Endothelial cell (in vitro differentiated cells): ENCODE measurements at regions not wholly inside any gene's neighbourhood (a gene's known extent, or its start where the extent isn't known, plus 50 kb on each side); places are given as distances from the start of the nearest gene placed in this dataset.

Experiments used
- DNase-seq: peaks from one replicate; pipeline ENCODE4 v3.0.0; 2021; ENCODE audit warnings: low spot score
- H3K27ac Mint-ChIP-seq: one replicate; pipeline ENCODE4 v1.8.0; 2021; ENCODE audit warnings: mixed read lengths, inconsistent platforms; ENCODE audit not compliant: unreplicated experiment
- H3K27me3 Mint-ChIP-seq: one replicate; pipeline ENCODE4 v1.8.0; 2021; ENCODE audit warnings: mild to moderate bottlenecking, moderate library complexity, mixed read lengths, inconsistent platforms; ENCODE audit not compliant: unreplicated experiment
- H3K36me3 Mint-ChIP-seq: one replicate; pipeline ENCODE4 v1.8.0; 2021; ENCODE audit warnings: mild to moderate bottlenecking, low read depth, mixed read lengths, inconsistent platforms; ENCODE audit not compliant: unreplicated experiment
- H3K4me1 Mint-ChIP-seq: one replicate; pipeline ENCODE4 v1.8.0; 2021; ENCODE audit warnings: mild to moderate bottlenecking, mixed read lengths, inconsistent platforms; ENCODE audit not compliant: unreplicated experiment
- H3K4me3 Mint-ChIP-seq: one replicate; pipeline ENCODE4 v1.8.0; 2021; ENCODE audit warnings: mild to moderate bottlenecking, mixed read lengths, inconsistent platforms; ENCODE audit not compliant: unreplicated experiment
- H3K9me3 Mint-ChIP-seq: one replicate; pipeline ENCODE4 v1.8.0; 2021; ENCODE audit warnings: mixed read lengths, inconsistent platforms; ENCODE audit not compliant: unreplicated experiment
- CTCF ChIP-seq: fragments of 200-600 bp; sonication (generic); IDR thresholded peaks from one replicate; pipeline ENCODE4 v1.5.0; 2021; ENCODE audit warnings: antibody characterized with exemption; ENCODE audit not compliant: unreplicated experiment

GRCh38 chr11:134758342-134758931 is 346.4 kb upstream of the B3GAT1 start:
- H3K4me3 Mint-ChIP-seq = no peak overlapping the region
- no peak for DNase-seq
- H3K27ac Mint-ChIP-seq = no peak overlapping the region
- peaks cover 4% of the 10 kb centered on the region for H3K27me3 Mint-ChIP-seq
- no peaks in the 10 kb centered on the region for H3K9me3 Mint-ChIP-seq
- H3K36me3 Mint-ChIP-seq = peaks cover 6% of the 10 kb centered on the region
- H3K4me1 Mint-ChIP-seq = no peaks in the 10 kb centered on the region
- TF ChIP-seq CTCF = no peak

- H3K36me3 Mint-ChIP-seq = peaks cover 3% of the 10 kb centered on the region
- no peak for DNase-seq
These were observed 345.6 kb upstream of the B3GAT1 start for GRCh38 chr11:134757633-134758032.

GRCh38 chr11:134756811-134757540 is 344.9 kb upstream of the B3GAT1 start:
- Mint-ChIP-seq H3K4me1 (no peaks in the 10 kb centered on the region), H3K27ac (no peak overlapping the region), H3K36me3 (peaks cover 3% of the 10 kb centered on the region), H3K4me3 (no peak overlapping the region), H3K9me3 (no peaks in the 10 kb centered on the region), H3K27me3 (peaks cover 4% of the 10 kb centered on the region)
- no peak for TF ChIP-seq CTCF
- DNase-seq = no peak

More at GRCh38 chr11:134757633-134758032, 345.6 kb upstream of the B3GAT1 start:
- no peaks in the 10 kb centered on the region for H3K9me3 Mint-ChIP-seq
- H3K4me3 Mint-ChIP-seq = no peak overlapping the region
- no peak for TF ChIP-seq CTCF
- H3K4me1 Mint-ChIP-seq = no peaks in the 10 kb centered on the region
- no peak overlapping the region for H3K27ac Mint-ChIP-seq
- peaks cover 4% of the 10 kb centered on the region for H3K27me3 Mint-ChIP-seq

GRCh38 chr11:134755535-134755934 is 343.5 kb upstream of the B3GAT1 start:
- no peaks in the 10 kb centered on the region for H3K36me3 Mint-ChIP-seq
- H3K27me3 Mint-ChIP-seq = peaks cover 2% of the 10 kb centered on the region
- H3K4me3 Mint-ChIP-seq = no peak overlapping the region
- TF ChIP-seq CTCF = no peak
- no peak overlapping the region for H3K27ac Mint-ChIP-seq
- H3K4me1 Mint-ChIP-seq = no peaks in the 10 kb centered on the region
- DNase-seq = no peak
- no peaks in the 10 kb centered on the region for H3K9me3 Mint-ChIP-seq

DNA sequence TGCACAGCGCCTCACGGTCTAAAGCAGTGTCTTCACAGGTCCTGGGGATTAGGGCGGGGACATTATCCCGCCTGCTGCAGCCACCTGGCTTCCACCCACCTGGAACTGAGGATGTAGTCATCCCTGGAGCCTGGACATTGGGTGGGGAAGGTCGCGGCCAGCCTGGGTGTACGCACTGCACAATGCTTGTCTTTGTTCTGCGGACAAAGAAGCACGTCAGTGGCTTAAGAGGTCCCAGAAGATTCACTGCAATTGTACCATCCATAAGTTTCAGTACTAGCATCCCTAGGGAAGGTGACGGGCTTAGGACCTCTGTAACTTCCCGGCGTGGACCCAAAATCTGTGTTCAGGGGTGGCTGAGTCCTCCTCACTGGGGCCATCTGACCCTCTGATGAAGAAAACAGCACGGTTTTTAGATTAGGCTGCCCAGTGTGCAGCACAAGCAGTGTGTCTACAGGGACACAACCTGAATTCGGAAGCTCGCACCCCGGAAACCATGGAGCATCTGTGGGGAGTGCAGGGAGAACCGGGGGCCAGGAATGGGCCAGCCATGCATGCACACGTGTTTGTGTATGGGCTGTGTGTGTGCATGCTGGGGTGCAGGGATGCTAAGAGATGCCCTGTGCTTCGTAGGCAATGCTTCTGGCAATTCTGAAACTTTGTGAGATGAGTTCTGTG is 342.6 kb upstream of the B3GAT1 start:
- H3K27me3 Mint-ChIP-seq = peaks cover 2% of the 10 kb centered on the region
- H3K4me1 Mint-ChIP-seq = no peaks in the 10 kb centered on the region
- no peak overlapping the region for H3K4me3 Mint-ChIP-seq
- H3K9me3 Mint-ChIP-seq = no peaks in the 10 kb centered on the region
- no peak for TF ChIP-seq CTCF
- no peak for DNase-seq
- no peaks in the 10 kb centered on the region for H3K36me3 Mint-ChIP-seq
- H3K27ac Mint-ChIP-seq = no peak overlapping the region
